ENCODE measurements at regions not wholly inside any gene's neighbourhood (a gene's known extent, or its start where the extent isn't known, plus 50 kb on each side); places are given as distances from the start of the nearest gene placed in this dataset.

- no peak overlapping the region for H3K4me3 ChIP-seq (ENCODE audit: low read depth, low read length)
Observed at GRCh38 chr2:190127651-190128050, 65.1 kb upstream of the MSTN start.

DNA sequence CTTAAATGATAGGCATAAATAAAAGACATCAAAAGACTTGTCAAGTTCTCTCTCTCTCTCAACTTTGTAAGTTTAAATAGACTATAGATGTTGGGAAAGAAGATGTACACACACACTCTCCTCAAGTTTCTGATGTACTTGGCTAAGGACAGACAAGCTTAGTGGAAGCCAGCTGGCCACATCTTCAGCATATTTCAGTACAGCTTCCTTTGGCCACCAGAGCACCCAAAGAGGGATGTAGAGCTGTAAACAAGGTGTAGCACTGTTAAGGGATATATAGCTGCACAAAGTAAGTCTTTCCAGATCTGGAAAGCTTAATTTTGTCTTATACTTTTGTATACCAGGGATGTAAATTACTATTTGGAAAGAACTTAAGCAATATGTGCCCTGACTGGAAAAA lies 64.3 kb upstream of the MSTN start:
- Histone ChIP-seq H3K9ac (ENCODE audit: low read depth, low read length) (no peak overlapping the region), H3K36me3 (ENCODE audit: control insufficient read depth, insufficient read depth, low read length) (no peaks in the 10 kb centered on the region), H3K4me1 (ENCODE audit: control insufficient read depth, insufficient read depth, low read length) (0 out of 2 replicates have a peak, but pooled peaks cover 3% of the 10 kb centered on the region), H3K27me3 (ENCODE audit: control insufficient read depth, insufficient read depth, low read length) (no peaks in the 10 kb centered on the region), H3K27ac (ENCODE audit: low read depth, low read length) (no peak overlapping the region), H3K4me3 (ENCODE audit: low read depth, low read length) (no peak overlapping the region), H3K9me3 (ENCODE audit: control insufficient read depth, insufficient read depth, low read length) (no peaks in the 10 kb centered on the region)

More at GRCh38 chr2:190127651-190128050, 65.1 kb upstream of the MSTN start:
- no peaks in the 10 kb centered on the region for H3K9me3 ChIP-seq (ENCODE audit: control insufficient read depth, insufficient read depth, low read length)
- no peaks in the 10 kb centered on the region for H3K36me3 ChIP-seq (ENCODE audit: control insufficient read depth, insufficient read depth, low read length)
- no peaks in the 10 kb centered on the region for H3K4me1 ChIP-seq (ENCODE audit: control insufficient read depth, insufficient read depth, low read length)
- no peak overlapping the region for H3K27ac ChIP-seq (ENCODE audit: low read depth, low read length)
- H3K9ac ChIP-seq (ENCODE audit: low read depth, low read length), result no peak overlapping the region
- H3K27me3 ChIP-seq (ENCODE audit: control insufficient read depth, insufficient read depth, low read length), result no peaks in the 10 kb centered on the region

DNA sequence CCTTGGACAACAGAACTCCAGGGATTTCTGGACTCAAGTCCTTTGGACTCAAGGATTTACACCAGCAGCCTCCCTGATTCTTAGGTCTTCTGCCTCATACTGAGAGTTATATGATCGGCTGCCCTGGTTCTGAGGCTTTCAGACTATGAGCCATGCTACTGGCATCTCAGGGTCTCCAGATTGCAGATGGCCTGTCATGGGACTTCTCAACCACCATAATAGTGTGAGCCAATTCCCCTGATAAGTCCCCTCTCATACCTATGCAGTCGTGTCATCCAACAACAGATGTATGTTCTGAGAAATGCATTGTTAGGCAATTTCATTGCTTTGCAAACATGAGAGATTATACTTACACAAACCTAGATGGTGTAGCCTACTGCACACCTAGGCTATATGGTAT lies 61.4 kb upstream of the MSTN start:
- no peak overlapping the region for H3K4me3 ChIP-seq (ENCODE audit: low read depth, low read length)
- H3K36me3 ChIP-seq (ENCODE audit: control insufficient read depth, insufficient read depth, low read length), result no peaks in the 10 kb centered on the region
- no peak overlapping the region for H3K9ac ChIP-seq (ENCODE audit: low read depth, low read length)
- no peaks in the 10 kb centered on the region for H3K9me3 ChIP-seq (ENCODE audit: control insufficient read depth, insufficient read depth, low read length)
- H3K4me1 ChIP-seq (ENCODE audit: control insufficient read depth, insufficient read depth, low read length), result peaks cover 14% of the 10 kb centered on the region
- no peak overlapping the region for H3K27ac ChIP-seq (ENCODE audit: low read depth, low read length)
- H3K27me3 ChIP-seq (ENCODE audit: control insufficient read depth, insufficient read depth, low read length), result no peaks in the 10 kb centered on the region

DNA sequence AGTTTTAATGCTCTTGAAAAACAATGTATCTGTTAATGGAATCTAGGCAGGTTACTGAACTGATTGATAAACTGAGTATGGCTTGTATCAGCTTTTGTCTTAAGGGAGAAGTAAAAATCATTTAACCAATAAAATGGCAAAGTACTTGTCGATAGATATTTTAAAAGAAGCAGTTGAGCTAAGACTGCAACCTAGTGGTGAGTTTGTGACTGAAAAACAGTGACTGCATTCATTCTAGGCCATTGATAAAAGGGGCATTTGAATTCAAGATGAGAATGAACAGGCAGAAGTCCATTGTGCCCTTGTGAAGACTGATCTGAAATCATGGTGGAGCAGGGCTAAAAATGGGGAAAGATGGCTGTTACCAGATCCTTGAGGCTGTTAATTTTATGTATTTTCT lies 59.4 kb upstream of the MSTN start:
- peaks cover 14% of the 10 kb centered on the region for H3K4me1 ChIP-seq (ENCODE audit: control insufficient read depth, insufficient read depth, low read length)
- no peak overlapping the region for H3K27ac ChIP-seq (ENCODE audit: low read depth, low read length)
- H3K9ac ChIP-seq (ENCODE audit: low read depth, low read length), result no peak overlapping the region
- no peaks in the 10 kb centered on the region for H3K27me3 ChIP-seq (ENCODE audit: control insufficient read depth, insufficient read depth, low read length)
- H3K4me3 ChIP-seq (ENCODE audit: low read depth, low read length), result no peak overlapping the region
- H3K9me3 ChIP-seq (ENCODE audit: control insufficient read depth, insufficient read depth, low read length), result no peaks in the 10 kb centered on the region
- no peaks in the 10 kb centered on the region for H3K36me3 ChIP-seq (ENCODE audit: control insufficient read depth, insufficient read depth, low read length)

- peaks cover 14% of the 10 kb centered on the region for H3K4me1 ChIP-seq (ENCODE audit: control insufficient read depth, insufficient read depth, low read length)
- no peaks in the 10 kb centered on the region for H3K27me3 ChIP-seq (ENCODE audit: control insufficient read depth, insufficient read depth, low read length)
- no peak overlapping the region for H3K4me3 ChIP-seq (ENCODE audit: low read depth, low read length)
- H3K9me3 ChIP-seq (ENCODE audit: control insufficient read depth, insufficient read depth, low read length), result no peaks in the 10 kb centered on the region
- no peak overlapping the region for H3K9ac ChIP-seq (ENCODE audit: low read depth, low read length)
- H3K36me3 ChIP-seq (ENCODE audit: control insufficient read depth, insufficient read depth, low read length), result no peaks in the 10 kb centered on the region
- H3K27ac ChIP-seq (ENCODE audit: low read depth, low read length), result no peak overlapping the region
Observed at GRCh38 chr2:190121305-190121704, 58.8 kb upstream of the MSTN start.

DNA sequence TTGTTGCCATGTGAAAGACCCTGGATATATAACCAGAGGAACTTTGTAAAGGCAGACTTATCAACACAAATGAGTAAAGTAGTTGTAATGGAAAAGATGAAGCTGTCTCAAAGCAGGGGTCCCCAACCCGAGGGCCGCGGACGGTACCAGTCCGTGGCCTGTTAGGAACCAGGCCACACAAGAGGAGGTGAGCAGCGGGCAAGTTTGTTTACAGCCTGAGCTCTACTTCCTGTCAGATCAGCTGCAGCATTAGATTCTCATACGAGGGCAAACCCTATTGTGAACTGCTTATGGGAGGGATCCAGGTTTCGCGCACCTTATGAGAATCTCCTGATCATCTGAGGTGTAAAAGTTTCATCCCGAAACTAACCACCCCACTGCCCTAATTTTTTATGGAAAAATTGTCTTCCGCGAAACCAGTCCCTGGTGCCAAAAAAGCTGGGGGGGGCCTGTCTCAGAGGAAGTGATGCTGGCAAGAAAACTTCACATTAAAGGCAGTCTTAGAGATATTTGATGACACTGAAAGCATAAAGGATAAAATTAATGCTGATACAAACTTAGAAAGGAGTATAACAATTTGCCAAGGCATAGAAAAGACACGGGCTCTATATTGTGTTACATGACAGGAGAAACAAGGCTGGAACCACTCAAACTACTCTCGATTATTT lies 57.5 kb upstream of the MSTN start:
- Histone ChIP-seq H3K4me3 (ENCODE audit: low read depth, low read length) (peak overlapping the region; percentile 65; the same call in 1 of the 2 replicates), H3K4me1 (ENCODE audit: control insufficient read depth, insufficient read depth, low read length) (peaks cover 14% of the 10 kb centered on the region), H3K9me3 (ENCODE audit: control insufficient read depth, insufficient read depth, low read length) (no peaks in the 10 kb centered on the region), H3K27ac (ENCODE audit: low read depth, low read length) (no peak overlapping the region), H3K36me3 (ENCODE audit: control insufficient read depth, insufficient read depth, low read length) (no peaks in the 10 kb centered on the region), H3K27me3 (ENCODE audit: control insufficient read depth, insufficient read depth, low read length) (no peaks in the 10 kb centered on the region), H3K9ac (ENCODE audit: low read depth, low read length) (no peak overlapping the region)

GRCh38 chr2:190119257-190119656 lies 56.7 kb upstream of the MSTN start:
- Histone ChIP-seq H3K4me3 (ENCODE audit: low read depth, low read length) (peak overlapping the region; percentile 65), H3K9ac (ENCODE audit: low read depth, low read length) (no peak overlapping the region)

DNA sequence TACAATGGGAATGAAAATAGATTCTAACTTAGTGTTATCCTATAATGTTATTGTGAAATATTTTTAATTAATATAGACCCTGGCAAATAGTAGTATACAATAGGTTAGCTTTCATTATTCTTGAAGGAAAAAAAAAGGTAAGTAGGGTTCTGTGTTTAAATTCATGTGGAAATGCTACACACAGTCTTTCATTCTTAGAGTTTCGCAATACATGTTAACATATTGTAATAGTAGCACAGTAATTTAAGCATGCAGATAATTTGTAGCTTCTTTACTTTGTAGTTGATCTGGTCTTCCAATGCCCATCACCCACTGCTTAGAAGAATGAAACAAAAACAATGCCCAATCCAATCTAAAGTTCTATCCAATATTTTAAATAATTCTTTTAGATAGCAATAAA lies 54.8 kb upstream of the MSTN start:
- no peak overlapping the region for H3K4me3 ChIP-seq (ENCODE audit: low read depth, low read length)
- H3K9ac ChIP-seq (ENCODE audit: low read depth, low read length), result no peak overlapping the region
- peaks cover 13% of the 10 kb centered on the region for H3K4me1 ChIP-seq (ENCODE audit: control insufficient read depth, insufficient read depth, low read length)
- no peaks in the 10 kb centered on the region for H3K9me3 ChIP-seq (ENCODE audit: control insufficient read depth, insufficient read depth, low read length)
- no peaks in the 10 kb centered on the region for H3K36me3 ChIP-seq (ENCODE audit: control insufficient read depth, insufficient read depth, low read length)
- no peaks in the 10 kb centered on the region for H3K27me3 ChIP-seq (ENCODE audit: control insufficient read depth, insufficient read depth, low read length)
- H3K27ac ChIP-seq (ENCODE audit: low read depth, low read length), result no peak overlapping the region

More at GRCh38 chr2:190119257-190119656, 56.7 kb upstream of the MSTN start:
- Histone ChIP-seq H3K4me1 (ENCODE audit: control insufficient read depth, insufficient read depth, low read length) (peaks cover 14% of the 10 kb centered on the region), H3K36me3 (ENCODE audit: control insufficient read depth, insufficient read depth, low read length) (no peaks in the 10 kb centered on the region), H3K27me3 (ENCODE audit: control insufficient read depth, insufficient read depth, low read length) (no peaks in the 10 kb centered on the region), H3K27ac (ENCODE audit: low read depth, low read length) (no peak overlapping the region), H3K9me3 (ENCODE audit: control insufficient read depth, insufficient read depth, low read length) (no peaks in the 10 kb centered on the region)

DNA sequence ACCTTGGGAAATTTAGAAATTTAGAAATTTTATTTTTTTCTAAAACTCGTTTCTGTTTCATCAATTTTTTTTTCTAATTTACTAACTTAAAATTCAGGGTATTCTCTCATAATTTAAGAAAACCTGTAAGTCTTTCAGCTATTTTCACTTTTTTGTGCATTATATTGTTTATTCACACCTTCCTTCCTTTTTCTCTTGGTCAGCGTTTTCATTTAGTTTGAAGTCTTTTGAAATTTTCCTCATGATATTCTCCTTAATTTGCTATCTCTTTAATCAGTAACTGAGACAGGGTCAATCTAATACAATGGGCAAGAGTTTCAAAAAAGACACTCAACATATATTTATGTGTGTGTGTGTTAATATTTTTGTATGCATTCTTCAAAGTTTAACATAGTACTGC lies 50.5 kb upstream of the MSTN start:
- no peaks in the 10 kb centered on the region for H3K9me3 ChIP-seq (ENCODE audit: control insufficient read depth, insufficient read depth, low read length)
- no peak overlapping the region for H3K27ac ChIP-seq (ENCODE audit: low read depth, low read length)
- H3K36me3 ChIP-seq (ENCODE audit: control insufficient read depth, insufficient read depth, low read length), result no peaks in the 10 kb centered on the region
- H3K4me1 ChIP-seq (ENCODE audit: control insufficient read depth, insufficient read depth, low read length), result 0 out of 2 replicates have a peak, but pooled peaks cover 4% of the 10 kb centered on the region
- H3K4me3 ChIP-seq (ENCODE audit: low read depth, low read length), result no peak overlapping the region
- no peak overlapping the region for H3K9ac ChIP-seq (ENCODE audit: low read depth, low read length)
- H3K27me3 ChIP-seq (ENCODE audit: control insufficient read depth, insufficient read depth, low read length), result no peaks in the 10 kb centered on the region
